ENCODE measurements at regions not wholly inside any gene's neighbourhood (a gene's known extent, or its start where the extent isn't known, plus 50 kb on each side); places are given as distances from the start of the nearest gene placed in this dataset.
"Not testable (repeated sequence)": the region's sequence is repeated elsewhere in the genome, so short reads cannot be mapped to it uniquely, and the experiment has no call there.

DNA sequence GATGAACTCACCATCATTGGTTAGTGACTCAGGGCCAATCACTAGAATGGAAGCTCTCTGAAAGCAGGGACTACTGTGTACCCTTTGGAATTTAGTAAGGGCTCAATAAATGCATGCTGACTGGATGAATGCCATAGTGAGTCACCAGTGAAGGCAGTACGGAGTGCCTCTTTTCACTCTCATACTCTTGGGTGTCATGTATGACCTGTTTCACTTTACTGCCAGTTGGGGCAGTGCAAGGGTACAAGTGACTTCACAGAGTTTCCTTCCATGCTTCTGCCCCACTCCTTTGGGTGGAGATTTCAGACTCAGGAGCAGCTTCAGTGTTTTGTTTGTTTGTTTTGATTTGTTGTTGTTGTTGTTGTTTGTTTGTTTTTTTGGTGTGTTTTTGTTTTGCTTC is 57.7 kb downstream of the SOX3 start:
- DNase-seq, result no peak

DNA sequence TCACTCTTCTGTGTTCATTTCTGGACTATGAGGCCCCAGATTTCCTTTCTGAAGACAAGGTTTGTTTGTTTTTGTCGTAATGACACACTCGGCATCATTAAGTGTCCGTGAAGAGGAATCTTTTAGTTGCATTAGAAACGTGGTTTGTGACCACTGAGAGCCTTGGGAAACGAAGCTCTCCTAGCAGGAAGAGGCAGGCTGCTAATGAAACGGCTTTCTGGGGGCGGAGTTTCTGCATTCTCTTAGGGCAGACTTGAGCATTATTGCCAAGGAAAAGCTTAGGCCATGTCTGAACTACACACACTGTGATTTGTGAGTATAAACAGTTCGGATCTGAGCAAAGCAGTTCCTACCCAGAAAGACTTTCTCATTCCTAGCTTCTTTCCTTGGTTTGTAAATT is 64.0 kb downstream of the SOX3 start:
- no peak for DNase-seq

DNA sequence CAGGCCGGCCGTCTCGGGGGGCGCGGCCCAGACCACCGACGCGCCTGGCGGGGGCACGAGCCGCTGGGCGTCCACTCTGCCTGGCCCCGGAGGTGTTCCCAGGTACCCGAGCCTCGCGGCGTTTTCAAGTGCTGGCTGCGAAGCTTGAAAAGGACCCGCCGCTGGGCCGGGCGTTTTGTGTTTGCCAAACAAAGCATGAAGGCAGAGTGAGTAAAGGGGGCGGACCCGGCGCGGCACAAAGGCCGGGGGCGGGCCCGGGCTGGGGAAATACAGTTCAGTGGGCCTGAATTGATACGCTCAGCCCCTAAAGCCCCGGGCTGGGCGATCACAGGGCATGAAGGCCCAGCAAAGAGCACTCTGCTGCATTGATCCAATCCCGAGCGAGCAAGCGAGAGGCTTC is 65.4 kb downstream of the SOX3 start:
- DNase-seq, result no peak

DNA sequence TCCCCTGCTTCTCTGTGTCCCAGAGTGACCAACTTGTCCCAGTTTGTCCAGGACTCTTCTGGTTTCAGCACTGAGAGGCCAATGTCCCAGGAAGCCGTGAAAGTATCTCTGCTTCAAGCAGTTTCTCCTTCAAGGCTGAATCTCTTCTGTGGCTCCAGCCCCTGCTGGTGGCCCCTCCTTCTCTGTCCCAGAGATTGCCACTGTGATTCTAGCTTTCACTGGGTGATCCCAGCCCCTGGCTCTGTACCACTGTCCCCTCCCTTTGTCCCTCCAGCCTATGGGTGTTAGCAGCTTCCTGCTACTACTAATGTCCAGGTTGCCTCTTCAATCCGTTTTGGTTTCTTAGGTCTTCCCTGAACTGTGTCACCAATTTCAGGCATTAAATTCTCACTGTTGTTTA is 70.5 kb downstream of the SOX3 start:
- DNase-seq, result no peak

DNA sequence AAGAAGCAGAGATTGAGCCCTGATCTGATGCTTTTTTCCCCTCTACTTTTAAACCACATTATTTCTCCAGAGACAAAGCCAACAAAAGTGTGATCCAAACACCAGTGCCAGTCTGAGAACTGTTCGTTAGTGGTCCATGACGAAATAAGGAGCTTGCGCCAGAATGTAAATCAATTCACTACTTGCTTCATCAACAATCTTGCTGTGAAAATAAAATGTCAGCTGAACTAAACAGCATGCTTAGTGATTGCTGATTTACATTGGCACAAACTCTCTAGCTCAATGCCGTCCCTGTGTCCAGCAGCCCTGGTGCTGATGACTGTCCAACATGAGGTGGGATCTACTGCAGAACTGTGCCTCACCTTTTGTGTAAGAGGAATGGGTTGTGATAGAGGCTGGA is 71.3 kb downstream of the SOX3 start:
- DNase-seq, result no peak

DNA sequence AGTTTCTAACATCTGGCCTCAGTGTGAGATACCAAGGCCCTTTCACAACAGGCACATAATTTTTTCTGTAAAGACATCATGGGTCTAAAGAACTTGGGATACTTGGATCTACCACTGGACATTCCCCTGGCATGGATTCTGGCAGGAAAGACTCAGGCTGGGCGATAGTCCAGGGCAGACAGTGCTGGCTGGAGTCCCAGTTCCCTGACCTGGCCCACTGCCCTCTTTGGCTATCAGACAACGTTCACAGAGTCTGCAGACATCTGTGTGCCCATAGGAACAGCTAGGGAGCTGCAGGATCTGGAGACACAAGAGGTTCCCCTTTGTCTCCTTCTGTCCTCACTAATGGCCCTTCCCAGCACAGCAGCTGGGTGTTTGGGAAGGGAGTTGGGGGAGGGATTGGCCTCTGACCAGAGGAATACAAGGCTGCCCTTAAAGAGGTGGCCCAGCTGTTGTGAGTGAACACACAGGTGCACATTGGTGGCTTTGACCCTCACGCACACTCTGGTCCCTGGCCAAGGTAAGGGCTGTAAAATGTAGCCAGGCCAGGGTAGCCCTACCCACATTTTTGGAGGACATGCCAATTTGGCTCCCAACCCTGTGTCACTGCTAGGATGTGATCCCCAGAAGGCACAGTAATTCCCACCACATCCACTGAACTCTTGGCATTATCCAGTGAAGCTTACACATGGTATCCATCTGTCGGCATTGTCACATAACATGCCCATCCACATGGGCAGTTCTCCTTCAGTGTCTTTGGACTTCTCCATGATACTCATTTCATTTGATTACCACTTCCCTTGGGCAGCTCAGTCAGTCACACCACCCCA is 72.3 kb downstream of the SOX3 start:
- DNase-seq, result no peak

DNA sequence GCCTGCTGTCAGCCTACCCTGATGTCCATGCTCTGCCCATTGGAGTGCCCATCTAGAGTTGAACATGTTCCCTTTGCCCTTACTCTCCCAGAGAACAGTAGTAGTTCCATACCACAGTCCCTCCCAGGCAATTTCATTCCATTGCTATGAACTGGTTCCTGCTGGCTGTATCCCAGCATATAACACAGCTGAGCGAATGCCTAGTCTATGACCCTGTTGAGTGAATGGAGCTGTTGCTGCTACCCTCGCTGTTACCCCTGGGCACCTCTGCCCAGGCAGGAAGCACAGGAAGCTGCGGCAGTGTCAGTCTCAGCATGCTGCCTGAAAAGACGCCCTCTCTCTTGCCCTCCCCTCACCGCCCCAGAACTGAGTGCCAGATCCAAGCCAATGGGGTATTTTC is 73.3 kb downstream of the SOX3 start:
- no peak for DNase-seq

DNA sequence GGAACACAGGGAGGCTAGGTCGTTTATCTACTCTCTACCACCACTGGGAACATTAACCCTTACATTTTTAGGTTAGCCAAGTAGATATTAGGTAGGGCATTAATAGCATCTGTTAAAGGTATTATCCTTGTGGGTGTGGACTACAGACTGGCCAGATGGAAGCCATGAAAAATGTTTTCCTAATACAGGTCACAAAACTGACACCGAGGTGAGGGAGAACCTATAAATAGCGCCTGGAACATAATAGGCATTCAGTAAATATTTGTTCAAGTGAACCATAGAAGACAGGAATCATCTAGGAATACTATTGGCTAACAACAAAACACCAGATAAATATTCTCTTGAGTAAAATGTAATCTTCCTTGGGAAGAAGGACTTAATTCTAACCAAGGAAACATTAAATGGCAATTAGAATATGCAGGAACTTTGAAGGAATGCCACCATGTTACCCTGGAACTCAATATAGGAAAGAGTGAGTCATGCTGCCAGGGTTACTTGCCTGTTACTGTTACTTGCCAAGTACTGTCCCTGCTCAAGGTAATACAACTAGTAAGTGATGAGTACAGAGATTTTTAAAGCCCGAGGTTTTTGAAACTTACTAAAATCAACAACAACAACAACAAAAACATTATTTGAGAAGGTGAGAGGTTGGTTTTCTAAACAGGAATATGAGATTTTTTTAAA is 79.0 kb downstream of the SOX3 start:
- no peak for DNase-seq

DNA sequence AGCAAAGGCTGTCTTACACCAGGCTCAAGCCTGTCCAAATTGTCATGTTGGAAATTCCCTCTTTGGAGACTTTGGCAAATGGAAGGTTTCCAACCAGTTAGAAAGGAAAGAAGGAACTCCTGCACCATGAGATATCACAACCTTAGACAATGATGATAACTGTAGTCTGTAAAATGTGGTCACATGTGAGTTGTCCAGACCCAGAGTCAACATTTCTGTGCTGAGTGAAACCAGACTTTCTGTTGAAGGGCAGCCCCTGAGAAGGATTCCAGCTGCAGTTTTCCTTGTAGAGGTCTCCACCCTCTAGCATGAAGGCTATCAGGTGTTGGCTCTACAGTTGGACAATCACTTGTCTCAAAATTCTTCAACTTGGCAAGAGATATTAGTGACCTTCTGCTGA is 82.4 kb downstream of the SOX3 start:
- no peak for DNase-seq

DNA sequence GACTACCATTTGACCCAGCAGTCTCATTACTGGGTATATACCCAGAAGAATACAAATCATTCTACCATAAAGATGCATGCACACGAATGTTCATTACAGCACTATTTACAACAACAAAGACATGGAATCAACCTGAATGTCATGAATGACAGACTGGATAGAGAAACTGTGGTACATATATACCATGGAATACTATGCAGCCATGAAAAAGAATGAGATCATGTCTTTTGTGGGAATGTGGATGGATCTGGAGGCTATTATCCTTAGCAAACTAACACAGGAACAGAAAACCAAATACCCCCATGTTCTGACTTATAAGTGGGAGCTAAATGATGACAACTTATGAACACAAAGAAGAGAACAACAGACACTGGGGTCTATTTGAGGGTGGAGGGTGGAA is 102.7 kb downstream of the SOX3 start:
- not testable (repeated sequence) for DNase-seq

DNA sequence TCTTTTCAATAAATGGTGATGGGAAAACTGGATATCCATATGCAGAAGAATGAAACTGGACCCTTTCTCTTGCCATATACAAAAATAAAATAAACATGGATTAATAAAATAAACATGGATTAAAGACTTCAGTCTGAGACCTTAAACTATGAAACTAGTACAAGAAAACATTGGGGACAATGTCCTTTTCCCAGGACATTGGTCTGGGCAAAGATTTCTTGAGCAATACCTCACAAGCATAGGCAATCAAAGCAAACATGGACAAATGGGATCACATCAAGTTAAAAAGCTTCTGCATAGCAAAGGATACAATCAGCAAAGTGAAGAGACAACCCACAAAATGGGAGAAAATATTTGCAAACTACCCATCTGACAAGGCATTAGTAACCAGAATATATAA is 108.5 kb downstream of the SOX3 start:
- DNase-seq, result not testable (repeated sequence)

DNA sequence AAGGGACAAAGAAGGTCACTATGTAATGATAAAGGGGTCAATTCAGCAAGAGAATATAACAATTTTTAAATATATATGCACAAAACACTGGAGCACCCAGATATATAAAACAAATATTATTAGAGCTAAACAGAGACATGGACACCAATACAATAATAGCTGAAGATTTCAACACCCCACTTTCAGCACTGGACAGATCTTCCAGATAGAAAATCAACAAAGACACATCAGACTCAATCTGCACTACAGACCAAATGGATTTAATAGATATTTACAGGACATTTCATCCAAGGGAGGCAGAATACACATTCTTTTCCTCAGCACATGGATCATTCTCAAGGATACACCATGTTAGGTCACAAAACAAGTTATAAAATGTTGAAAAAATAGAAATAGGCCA is 111.4 kb downstream of the SOX3 start:
- DNase-seq, result no peak

DNA sequence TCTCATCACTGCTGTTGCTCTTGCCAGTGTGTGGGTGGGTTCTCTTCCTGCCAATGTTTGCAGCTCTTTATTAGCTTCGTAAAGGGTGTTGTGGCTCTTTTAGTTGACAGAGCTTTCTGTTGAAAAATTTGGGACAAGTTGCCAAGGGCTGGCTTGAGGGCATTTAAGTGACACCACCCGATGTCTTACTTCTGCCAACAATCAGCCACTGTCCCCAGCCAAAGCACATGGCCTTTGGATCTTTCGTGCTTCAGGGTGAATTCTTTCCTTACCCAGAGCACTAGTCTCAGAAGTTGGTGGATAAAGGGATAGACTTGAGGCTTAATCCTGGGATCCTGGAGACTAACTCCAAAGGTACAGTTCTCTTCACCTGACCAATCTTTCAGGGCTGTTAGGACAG is 113.6 kb downstream of the SOX3 start:
- no peak for DNase-seq

DNA sequence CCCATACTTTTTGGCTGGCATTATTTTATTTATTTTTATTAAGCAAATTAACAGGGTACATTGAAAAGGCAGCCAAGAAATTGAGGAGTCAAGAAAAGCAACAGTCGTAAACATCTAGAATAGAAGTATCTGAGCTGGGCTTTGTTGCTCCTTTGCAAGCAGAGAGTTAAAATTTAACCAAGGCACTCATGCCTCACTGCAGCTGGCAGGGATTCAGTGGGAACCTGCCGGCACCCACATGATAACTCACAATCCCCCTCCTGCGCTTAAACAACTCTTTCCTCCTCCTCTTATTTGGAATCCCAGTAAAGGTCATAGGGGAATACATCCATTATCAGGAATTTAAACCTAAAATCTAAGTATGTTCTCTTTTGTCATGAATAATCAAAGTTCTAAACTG is 115.5 kb downstream of the SOX3 start:
- DNase-seq, result no peak

DNA sequence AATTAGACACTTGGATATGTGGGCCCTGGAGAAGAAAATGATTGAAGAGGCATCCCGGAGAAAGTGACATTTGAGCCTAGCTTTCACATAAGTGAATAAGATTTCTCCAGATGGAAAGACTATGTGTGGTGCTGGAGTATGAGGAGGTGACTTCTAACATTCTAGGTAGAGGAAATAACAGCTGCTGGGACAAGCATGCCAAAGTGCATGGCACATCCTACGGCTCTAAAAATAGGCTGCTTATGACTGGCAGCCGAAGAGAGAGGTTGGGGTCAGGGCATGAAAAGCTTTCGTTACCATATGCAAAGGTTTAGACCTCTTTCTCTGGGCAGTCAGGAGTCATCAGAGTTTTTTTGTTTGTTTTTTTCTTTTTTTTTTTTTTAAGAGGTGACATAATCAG is 142.0 kb downstream of the SOX3 start:
- no peak for DNase-seq

DNA sequence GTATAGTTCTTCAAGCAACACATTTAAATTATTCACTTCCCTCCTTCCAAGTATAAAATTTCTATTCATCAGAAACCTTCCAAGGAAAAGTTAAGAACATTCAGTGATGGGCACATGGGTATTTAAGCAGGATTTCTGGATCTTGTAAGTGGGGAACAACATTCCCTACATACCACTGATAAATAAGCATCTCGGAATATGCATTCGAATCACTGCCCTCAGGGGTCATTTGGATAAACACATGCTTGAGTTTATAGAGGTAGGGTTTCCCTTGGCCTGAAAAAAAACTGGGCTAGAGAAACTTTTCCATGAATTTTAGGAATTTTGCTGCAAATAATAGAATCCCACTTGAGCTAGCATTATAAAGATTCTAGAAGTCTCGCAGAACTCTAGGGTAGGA is 143.9 kb downstream of the SOX3 start:
- DNase-seq, result no peak

DNA sequence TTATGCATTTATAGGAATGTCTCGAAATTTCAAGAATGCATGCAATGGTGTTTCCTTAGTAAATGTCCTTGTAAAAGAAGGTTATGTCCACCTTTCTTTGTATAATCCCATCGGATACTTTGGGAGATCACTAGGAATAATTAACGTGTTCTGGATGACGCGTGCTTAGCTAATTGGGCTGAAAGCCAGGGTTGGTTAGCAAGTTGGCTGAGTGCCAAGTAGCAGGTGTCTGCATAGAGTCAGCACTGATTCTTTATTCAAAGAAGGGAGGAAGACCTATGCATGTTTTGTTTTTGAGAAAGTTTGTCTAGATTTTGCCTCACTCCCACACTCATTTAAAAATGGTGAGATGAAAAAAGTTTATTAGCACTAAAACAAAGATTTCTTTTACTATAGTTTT is 144.6 kb downstream of the SOX3 start:
- peak; percentile 0 for DNase-seq

DNA sequence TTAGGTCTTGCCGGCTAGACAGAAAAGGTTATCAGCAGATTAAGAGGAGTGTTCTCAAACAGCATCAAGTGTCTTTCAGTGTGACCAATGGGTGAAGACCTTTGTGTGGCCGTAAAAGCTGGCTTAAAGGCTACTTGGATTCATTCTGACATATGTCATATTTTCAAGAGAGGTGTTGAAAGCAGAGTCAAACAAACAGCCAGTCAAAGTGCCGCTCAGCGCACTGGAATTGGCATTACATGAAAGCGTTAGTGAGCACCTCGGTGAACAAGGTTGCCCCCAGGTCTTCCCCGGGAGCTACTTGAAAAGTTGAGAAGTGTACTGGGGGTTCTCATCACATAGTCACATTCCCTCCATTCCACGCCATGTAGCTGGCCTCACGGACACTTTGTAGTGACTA is 148.9 kb downstream of the SOX3 start:
- DNase-seq, result no peak

DNA sequence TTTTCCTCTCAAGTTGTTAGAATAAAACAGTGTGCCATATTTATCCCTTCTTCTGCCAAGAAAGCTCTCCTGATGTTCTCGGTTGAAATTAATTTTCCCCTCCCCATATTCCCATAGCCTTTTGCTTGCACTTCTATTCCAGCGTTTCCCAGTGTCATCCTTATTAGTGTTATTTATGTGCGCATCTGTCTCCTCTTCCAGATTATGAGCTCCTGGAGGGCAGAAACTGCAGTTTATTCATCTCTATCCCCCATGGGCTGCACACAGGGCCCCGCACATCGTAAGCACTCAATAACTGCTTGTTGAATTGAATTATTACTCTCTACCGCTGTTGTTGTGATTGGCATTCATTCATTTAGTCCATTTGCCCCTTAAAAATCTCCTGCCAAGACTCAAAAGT is 149.4 kb downstream of the SOX3 start:
- DNase-seq, result no peak

DNA sequence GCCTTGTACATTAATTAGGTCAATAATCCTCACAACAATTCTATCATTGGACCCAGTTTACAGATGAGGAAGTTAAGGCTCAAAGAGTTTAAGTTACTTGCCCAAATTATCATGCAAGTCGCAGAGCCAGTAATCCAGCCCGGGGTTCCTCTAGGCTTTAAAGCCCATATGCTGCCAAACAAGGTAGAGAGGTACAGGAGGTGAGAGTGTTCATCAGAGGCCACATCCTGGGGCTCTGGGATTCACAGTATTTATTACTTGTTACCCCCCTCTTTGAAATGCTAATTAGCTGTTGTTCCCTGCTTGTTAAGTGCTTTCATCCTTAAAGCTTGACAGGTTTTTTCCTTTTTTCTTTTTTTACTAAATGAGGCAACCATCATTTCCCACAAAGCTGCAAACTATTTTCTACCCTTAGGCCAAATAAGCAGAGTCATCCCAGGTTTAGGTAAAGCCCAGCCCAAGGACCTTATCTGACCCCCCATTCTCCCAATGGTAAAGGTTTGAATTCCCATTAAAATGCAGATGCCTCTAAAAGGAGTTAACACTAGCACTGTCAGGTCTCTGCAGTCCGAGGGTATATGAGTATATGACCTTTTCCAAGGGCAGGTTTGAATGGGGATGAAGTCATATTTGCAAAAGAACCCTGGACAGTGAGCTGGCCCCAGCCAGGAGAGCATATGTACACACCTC is 150.3 kb downstream of the SOX3 start:
- no peak for DNase-seq

DNA sequence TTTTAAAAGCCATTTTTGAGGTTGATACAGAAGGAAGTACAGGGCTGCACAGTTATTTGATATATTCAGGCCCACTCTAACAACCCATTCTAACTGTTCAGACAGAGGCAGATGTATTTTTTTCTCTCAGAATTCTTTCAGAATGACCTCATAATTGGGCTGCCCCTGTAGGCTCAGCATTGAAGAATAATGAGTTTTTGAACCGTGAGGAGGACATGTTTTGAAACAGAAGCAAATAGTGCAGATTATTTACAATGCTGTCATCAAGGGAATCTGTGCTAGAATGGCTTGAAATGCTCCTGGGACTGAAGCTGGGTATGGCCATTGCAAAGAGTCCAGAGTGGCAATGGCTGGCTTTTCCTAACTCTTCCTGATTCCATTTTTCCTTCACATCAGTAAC is 158.1 kb downstream of the SOX3 start:
- DNase-seq, result no peak

DNA sequence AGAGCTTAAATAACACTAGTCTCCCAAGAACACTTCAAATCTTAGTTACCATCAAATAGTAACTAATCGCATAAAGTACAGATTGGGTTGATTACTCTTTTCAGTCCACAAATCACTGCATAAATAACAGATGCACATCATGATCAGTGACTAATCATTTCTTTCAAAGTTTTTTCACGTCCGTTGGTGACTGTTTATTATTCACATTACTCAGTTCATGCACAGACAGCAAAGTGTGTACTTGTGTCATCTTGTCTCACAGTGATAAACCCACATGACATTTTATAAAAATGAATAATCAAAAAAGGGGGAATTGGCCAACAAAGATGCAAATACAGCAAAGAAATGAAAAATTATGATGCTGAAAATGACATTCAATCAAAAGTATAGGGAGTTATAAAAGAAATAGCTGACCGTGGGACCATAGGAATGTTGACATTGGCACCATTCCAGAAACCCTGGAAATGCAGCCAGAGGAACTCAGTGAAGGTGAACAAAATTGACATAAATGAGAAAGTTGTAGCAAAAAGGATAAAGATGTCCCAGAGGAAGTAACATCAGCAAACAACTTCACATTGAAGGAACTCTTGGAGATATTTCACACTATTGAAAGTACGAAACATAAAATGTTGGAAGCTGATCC is 161.5 kb downstream of the SOX3 start:
- no peak for DNase-seq

DNA sequence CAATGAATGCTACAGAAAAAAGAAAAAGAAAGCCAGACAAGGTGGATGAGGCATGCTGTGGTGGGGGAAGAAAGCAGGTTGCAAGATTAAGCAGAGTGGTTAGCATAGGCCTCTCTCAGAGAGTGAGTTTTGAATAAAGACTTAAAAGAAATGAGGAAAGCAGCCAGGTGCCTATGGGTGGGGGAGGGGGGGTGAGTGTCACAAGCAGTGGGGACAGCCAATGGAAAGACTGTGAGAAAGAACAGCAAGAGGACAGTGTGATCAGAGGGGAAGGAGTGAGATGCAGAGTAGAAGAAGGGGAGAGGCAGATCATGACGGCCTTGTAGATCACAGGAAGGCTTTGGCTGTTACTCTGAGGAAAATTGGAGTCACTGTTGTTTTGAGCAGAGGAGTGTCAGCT is 162.5 kb downstream of the SOX3 start:
- DNase-seq, result no peak

DNA sequence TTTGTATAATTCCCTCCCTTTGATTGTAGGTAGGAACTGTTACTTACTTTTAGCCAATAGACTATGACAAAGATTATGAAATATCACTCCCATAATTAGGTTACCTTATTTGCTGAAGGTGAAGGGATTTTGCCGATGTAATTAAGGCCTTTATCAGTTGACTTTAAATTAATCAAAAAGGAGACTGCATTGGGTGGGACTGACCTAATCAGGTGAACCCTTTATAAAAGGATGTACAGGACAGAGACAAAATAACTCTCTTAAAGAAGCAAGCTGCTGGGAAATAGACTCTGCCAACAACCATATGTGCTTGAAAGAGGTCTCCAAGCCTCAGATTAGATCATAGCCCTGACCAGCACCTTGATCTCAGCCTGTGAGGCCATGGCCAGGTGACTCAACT is 167.6 kb downstream of the SOX3 start:
- DNase-seq, result no peak
